Gastroesophageal sphincter (tissue), 4 donors: ENCODE measurements at regions not wholly inside any gene's neighbourhood (a gene's known extent, or its start where the extent isn't known, plus 50 kb on each side); places are given as distances from the start of the nearest gene placed in this dataset.

Experiments
- ATAC-seq: fragments of 150-250 bp; one replicate; pipeline ENCODE4 v1.9.1; 2016; ENCODE audit warnings: mild to moderate bottlenecking, moderate library complexity
- H3K27ac ChIP-seq, 4 donors: fragments of 200-600 bp; sonication (generic) in 3 of 4; 1 replicate in 3 of 4; 2 replicates in 1 of 4; pipeline ENCODE4 v1.5.1; 2016 to 2019
- H3K27me3 ChIP-seq: fragments of 200-600 bp; sonication (generic); one replicate; pipeline ENCODE4 v1.5.1; 2019
- H3K36me3 ChIP-seq, 2 donors: fragments of 200-600 bp; sonication (generic); one replicate each; pipeline ENCODE4 v1.5.1; 2019; ENCODE audit warnings: control low read depth in 1 of 2
- H3K4me1 ChIP-seq, 3 donors: fragments of 200-600 bp; sonication (generic); 1 replicate in 2 of 3; 2 replicates in 1 of 3; pipeline ENCODE4 v1.5.1; 2016 to 2019; ENCODE audit warnings: control low read depth in 2 of 3
- H3K4me3 ChIP-seq, 2 donors: fragments of 200-600 bp; sonication (generic); one replicate each; pipeline ENCODE4 v1.5.1; 2019; ENCODE audit warnings: mild to moderate bottlenecking in 1 of 2, moderate library complexity in 1 of 2
- H3K9me3 ChIP-seq, 3 donors: fragments of 200-600 bp; sonication (generic); one replicate each; pipeline ENCODE4 v1.5.1; 2017 to 2019; ENCODE audit warnings: control low read depth in 2 of 3
- EP300 ChIP-seq: sonication (generic); formaldehyde crosslinking; IDR thresholded peaks from one replicate; pipeline ENCODE4 v1.6.1; 2017; ENCODE audit warnings: antibody characterized with exemption, mild to moderate bottlenecking
- POLR2A ChIP-seq, 2 donors: fragments of 450-650 bp; IDR thresholded peaks; one replicate each; pipeline ENCODE4 v1.6.1; 2017; ENCODE audit warnings: antibody characterized with exemption in 2 of 2, mild to moderate bottlenecking in 2 of 2, moderate library complexity in 1 of 2
- POLR2AphosphoS5 ChIP-seq: sonication (generic); formaldehyde crosslinking; IDR thresholded peaks from one replicate; pipeline ENCODE4 v1.6.1; 2017; ENCODE audit warnings: antibody characterized with exemption
- WGBS, 2 donors: methylation state at CpG; one replicate each; pipeline ENCODE4 v1.1.5; 2018; ENCODE audit warnings: low coverage in 1 of 2; 5-methylcytosine and 5-hydroxymethylcytosine counted together
- TF ChIP-seq, protein P1 (sequence below), 4 experiments: fragments of 200-600 bp in 2 of 4; fragments of 450-650 bp in 2 of 4; sonication (generic) in 1 of 4; IDR thresholded peaks; one replicate each; pipeline ENCODE4 v1.5.1; 2017 to 2019; ENCODE audit warnings: antibody characterized with exemption in 4 of 4, mild to moderate bottlenecking in 2 of 4, moderate library complexity in 2 of 4

DNA sequence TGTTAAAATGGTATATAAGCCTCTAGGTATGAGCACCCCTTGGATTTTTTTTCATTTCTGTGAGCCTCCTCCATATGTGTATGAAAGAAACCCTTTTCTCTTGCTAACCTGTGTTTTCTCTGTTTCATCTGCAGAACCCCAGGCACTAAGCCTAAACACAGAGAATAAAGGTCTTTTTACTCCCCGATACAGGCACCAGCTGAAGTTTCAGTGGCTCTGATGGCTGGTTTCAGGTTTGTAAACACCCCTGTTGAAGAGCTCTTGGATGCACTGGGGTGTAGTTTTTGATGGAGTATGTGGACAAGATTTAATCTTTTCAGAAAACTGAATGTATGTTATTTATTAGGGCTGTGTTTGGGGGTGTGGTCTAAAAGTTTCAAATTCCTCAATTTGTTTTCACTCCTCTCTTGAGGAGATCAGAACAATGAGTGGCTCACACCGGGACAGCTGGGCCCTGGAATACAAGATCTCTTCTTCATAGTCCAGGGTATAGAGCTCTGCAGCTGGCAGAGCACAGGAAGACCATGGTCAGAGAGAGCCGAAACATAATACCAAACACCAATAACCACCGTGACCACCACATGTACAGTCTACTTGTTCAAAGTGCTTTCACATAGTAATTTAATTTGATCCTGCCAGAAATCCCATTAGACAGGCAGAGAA is 50.2 kb upstream of the VTCN1 start:
- Histone ChIP-seq H3K36me3 (no peaks in the 10 kb centered on the region), H3K4me1 (no peaks in the 10 kb centered on the region), H3K4me3 (no peak overlapping the region), H3K27ac (no peak overlapping the region), H3K9me3 (peaks cover 0 to 4% (median 0%) of the 10 kb centered on the region in 3 donors), H3K27me3 (no peaks in the 10 kb centered on the region)
- TF ChIP-seq POLR2A (IDR thresholded peaks at IDR 0.05): no peak
- no peak for TF ChIP-seq POLR2AphosphoS5
- TF ChIP-seq, protein P1, sequence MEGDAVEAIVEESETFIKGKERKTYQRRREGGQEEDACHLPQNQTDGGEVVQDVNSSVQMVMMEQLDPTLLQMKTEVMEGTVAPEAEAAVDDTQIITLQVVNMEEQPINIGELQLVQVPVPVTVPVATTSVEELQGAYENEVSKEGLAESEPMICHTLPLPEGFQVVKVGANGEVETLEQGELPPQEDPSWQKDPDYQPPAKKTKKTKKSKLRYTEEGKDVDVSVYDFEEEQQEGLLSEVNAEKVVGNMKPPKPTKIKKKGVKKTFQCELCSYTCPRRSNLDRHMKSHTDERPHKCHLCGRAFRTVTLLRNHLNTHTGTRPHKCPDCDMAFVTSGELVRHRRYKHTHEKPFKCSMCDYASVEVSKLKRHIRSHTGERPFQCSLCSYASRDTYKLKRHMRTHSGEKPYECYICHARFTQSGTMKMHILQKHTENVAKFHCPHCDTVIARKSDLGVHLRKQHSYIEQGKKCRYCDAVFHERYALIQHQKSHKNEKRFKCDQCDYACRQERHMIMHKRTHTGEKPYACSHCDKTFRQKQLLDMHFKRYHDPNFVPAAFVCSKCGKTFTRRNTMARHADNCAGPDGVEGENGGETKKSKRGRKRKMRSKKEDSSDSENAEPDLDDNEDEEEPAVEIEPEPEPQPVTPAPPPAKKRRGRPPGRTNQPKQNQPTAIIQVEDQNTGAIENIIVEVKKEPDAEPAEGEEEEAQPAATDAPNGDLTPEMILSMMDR (IDR thresholded peaks at IDR 0.05): no peak
- TF ChIP-seq EP300: no peak
- 63 to 86% methylated on average over 2 to 4 of the region's 4 CpGs for WGBS, 2 donors
- no peak for ATAC-seq
